ENCODE measurements at regions not wholly inside any gene's neighbourhood (a gene's known extent, or its start where the extent isn't known, plus 50 kb on each side); places are given as distances from the start of the nearest gene placed in this dataset.

GRCh38 chr7:13454916-13455592, 534.4 kb downstream of the ETV1 start:
- ChIA-PET CTCF (no interaction called here), POLR2A (no interaction called here), RAD21 (ENCODE audit: low non-redundant PET in 1 of 2, low total read pairs in 2 of 2, uncharacterized antibody in 2 of 2, unreplicated experiment in 2 of 2) (no interaction called here)
- Histone ChIP-seq H4K20me1 (ENCODE audit: insufficient read depth) (no peaks in the 10 kb centered on the region), H3K9ac (ENCODE audit: low read length) (no peak overlapping the region), H3K9me2 (ENCODE audit: insufficient read depth) (no peaks in the 10 kb centered on the region), H3K4me1 (ENCODE audit: control insufficient read depth in 1 of 2, insufficient read depth in 2 of 2, low read length in 2 of 2) (no peaks in the 10 kb centered on the region), H3K4me2 (ENCODE audit: low read length) (no peak overlapping the region), H3K9me3 (ENCODE audit: control insufficient read depth in 1 of 2, insufficient read depth in 1 of 2, low read depth in 1 of 2, low read length in 2 of 2) (no peaks in the 10 kb centered on the region), H3K79me2 (ENCODE audit: insufficient read depth, low read length) (no peaks in the 10 kb centered on the region), H3K36me3 (ENCODE audit: control insufficient read depth in 1 of 2, insufficient read depth in 2 of 2, low read length in 2 of 2) (no peaks in the 10 kb centered on the region), H2AFZ (ENCODE audit: low read depth, low read length, poor library complexity, severe bottlenecking) (no peak overlapping the region), H3K4me3 (replicated peaks in 1 of 2; ENCODE audit: low read depth in 1 of 2, low read length in 2 of 2) (no peak overlapping the region), H3K27ac (ENCODE audit: low read depth, low read length) (no peak overlapping the region), H3K27me3 (ENCODE audit: insufficient read depth, low read length) (no peaks in the 10 kb centered on the region)
- intact Hi-C loops (cut with micrococcal nuclease): no loop called here
- ATAC-seq (no peak), DNase-seq (ENCODE audit: low read depth, low spot score) (no peak)
- TF ChIP-seq EZH2 (IDR thresholded peaks at IDR 0.05): no peak
- TF ChIP-seq CEBPB (IDR thresholded peaks at IDR 0.05; ENCODE audit: low read depth): no peak
- no peak for TF ChIP-seq CBX3 (IDR thresholded peaks at IDR 0.05; ENCODE audit: low read depth)
- no peak for TF ChIP-seq FOSL1 (IDR thresholded peaks at IDR 0.05; ENCODE audit: low read depth)
- no peak for TF ChIP-seq POLR2A (IDR thresholded peaks at IDR 0.05; ENCODE audit: borderline replicate concordance, extremely low read depth, insufficient read depth, insufficient read length)
- no peak for TF ChIP-seq ZFX (IDR thresholded peaks at IDR 0.05)
- no peak for TF ChIP-seq SRF (IDR thresholded peaks at IDR 0.05; ENCODE audit: low read depth)
- TF ChIP-seq RAD21 (IDR thresholded peaks at IDR 0.05; ENCODE audit: low read depth): no peak
- TF ChIP-seq REST (IDR thresholded peaks at IDR 0.05; ENCODE audit: low read depth): no peak
- TF ChIP-seq TCF7L2 (IDR thresholded peaks at IDR 0.05; ENCODE audit: borderline replicate concordance, extremely low read depth, insufficient read depth, insufficient read length): no peak
- no peak for TF ChIP-seq ELF1 (IDR thresholded peaks at IDR 0.05; ENCODE audit: borderline replicate concordance, low read depth)
- TF ChIP-seq SIN3A (IDR thresholded peaks at IDR 0.05; ENCODE audit: low read depth): no peak
- TF ChIP-seq JUND (IDR thresholded peaks at IDR 0.05): no peak
- BruUV-seq (replicated peaks): no TSS peak

Measured in HCT116 (cell line).